IPS-15b (cell line): ENCODE measurements at regions not wholly inside any gene's neighbourhood (a gene's known extent, or its start where the extent isn't known, plus 50 kb on each side); places are given as distances from the start of the nearest gene placed in this dataset.
"Not testable (repeated sequence)": the region's sequence is repeated elsewhere in the genome, so short reads cannot be mapped to it uniquely, and the experiment has no call there.

ENCODE experiments used
- H3K27me3 ChIP-seq: one replicate; pipeline ENCODE4 v1.6.1; 2013; ENCODE audit warnings: low read length; ENCODE audit not compliant: control insufficient read depth, insufficient read depth
- H3K36me3 ChIP-seq: one replicate; pipeline ENCODE4 v1.6.1; 2013; ENCODE audit warnings: low read length; ENCODE audit not compliant: control insufficient read depth, insufficient read depth
- H3K4me1 ChIP-seq: one replicate; pipeline ENCODE4 v1.6.1; 2013; ENCODE audit warnings: mild to moderate bottlenecking, low read length; ENCODE audit not compliant: control insufficient read depth, insufficient read depth
- H3K4me3 ChIP-seq: one replicate; pipeline ENCODE4 v1.5.1; 2013; ENCODE audit warnings: low read depth, low read length
- H3K9ac ChIP-seq: one replicate; pipeline ENCODE4 v1.6.1; 2013; ENCODE audit warnings: low read depth, mild to moderate bottlenecking, low read length
- H3K9me3 ChIP-seq: one replicate; pipeline ENCODE4 v1.6.1; 2013; ENCODE audit warnings: mild to moderate bottlenecking, low read length; ENCODE audit not compliant: control insufficient read depth, insufficient read depth

DNA sequence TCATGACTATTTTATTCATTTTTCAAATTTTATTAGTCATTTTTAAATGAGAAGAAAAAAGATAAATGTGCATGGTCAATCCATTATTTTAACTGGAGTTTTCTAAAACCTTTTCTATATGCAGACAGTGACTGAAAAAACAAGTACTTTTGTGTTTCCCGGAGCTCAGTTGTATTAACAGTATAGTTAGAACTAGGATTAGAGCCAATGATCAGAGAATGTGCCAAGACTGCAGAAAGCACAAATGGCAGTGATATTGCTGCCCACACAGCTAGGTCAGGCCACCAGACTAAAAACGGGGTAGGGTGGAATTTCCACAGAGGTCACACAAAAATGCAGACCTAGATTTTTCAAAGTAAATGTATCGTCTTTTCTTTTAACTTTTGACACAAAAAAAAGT, 163.1 kb upstream of the GRIK3 start:
- H3K4me1 ChIP-seq: no peaks in the 10 kb centered on the region
- no peak overlapping the region for H3K9ac ChIP-seq
- H3K36me3 ChIP-seq: no peaks in the 10 kb centered on the region
- no peaks in the 10 kb centered on the region for H3K9me3 ChIP-seq
- no peak overlapping the region for H3K4me3 ChIP-seq
- no peaks in the 10 kb centered on the region for H3K27me3 ChIP-seq

- H3K9ac ChIP-seq, H3K4me1 ChIP-seq, H3K4me3 ChIP-seq, H3K9me3 ChIP-seq, H3K36me3 ChIP-seq, H3K27me3 ChIP-seq: not testable (repeated sequence)
Measured at GRCh38 chr1:37214305-37214704, 180.0 kb upstream of the GRIK3 start.

- no peaks in the 10 kb centered on the region for H3K36me3 ChIP-seq
- peaks cover 16% of the 10 kb centered on the region for H3K4me1 ChIP-seq
- H3K9me3 ChIP-seq: no peaks in the 10 kb centered on the region
- no peak overlapping the region for H3K4me3 ChIP-seq
- H3K9ac ChIP-seq: no peak overlapping the region
- H3K27me3 ChIP-seq: no peaks in the 10 kb centered on the region
Measured at GRCh38 chr1:37233606-37234005, 199.3 kb upstream of the GRIK3 start.

- Histone ChIP-seq H3K36me3 (no peaks in the 10 kb centered on the region), H3K9ac (no peak overlapping the region), H3K4me1 (peaks cover 16% of the 10 kb centered on the region), H3K27me3 (no peaks in the 10 kb centered on the region), H3K4me3 (no peak overlapping the region), H3K9me3 (no peaks in the 10 kb centered on the region)
Measured at GRCh38 chr1:37234941-37235418, 200.7 kb upstream of the GRIK3 start.

DNA sequence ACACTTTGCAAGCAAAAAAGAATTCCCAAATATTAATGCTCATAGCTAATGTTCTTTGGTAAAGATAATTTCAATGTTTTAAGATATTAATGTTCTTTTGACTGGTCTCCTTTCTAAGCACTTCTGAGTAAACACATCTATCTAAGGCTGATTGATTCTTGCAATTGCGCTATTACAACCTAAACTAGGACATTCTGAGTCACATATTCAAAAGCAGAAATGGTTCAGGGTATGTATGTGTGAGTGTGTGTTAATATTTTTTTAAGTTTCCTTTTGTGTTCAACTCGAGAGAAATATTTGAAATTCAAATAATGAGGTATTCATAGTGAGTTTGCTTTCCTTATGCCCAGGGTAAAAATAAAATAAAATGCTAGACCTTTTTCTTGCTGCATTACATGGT, 203.6 kb upstream of the GRIK3 start:
- Histone ChIP-seq H3K4me1 (peaks cover 23% of the 10 kb centered on the region), H3K4me3 (no peak overlapping the region), H3K9me3 (no peaks in the 10 kb centered on the region), H3K27me3 (peaks cover 12% of the 10 kb centered on the region), H3K36me3 (no peaks in the 10 kb centered on the region), H3K9ac (no peak overlapping the region)

DNA sequence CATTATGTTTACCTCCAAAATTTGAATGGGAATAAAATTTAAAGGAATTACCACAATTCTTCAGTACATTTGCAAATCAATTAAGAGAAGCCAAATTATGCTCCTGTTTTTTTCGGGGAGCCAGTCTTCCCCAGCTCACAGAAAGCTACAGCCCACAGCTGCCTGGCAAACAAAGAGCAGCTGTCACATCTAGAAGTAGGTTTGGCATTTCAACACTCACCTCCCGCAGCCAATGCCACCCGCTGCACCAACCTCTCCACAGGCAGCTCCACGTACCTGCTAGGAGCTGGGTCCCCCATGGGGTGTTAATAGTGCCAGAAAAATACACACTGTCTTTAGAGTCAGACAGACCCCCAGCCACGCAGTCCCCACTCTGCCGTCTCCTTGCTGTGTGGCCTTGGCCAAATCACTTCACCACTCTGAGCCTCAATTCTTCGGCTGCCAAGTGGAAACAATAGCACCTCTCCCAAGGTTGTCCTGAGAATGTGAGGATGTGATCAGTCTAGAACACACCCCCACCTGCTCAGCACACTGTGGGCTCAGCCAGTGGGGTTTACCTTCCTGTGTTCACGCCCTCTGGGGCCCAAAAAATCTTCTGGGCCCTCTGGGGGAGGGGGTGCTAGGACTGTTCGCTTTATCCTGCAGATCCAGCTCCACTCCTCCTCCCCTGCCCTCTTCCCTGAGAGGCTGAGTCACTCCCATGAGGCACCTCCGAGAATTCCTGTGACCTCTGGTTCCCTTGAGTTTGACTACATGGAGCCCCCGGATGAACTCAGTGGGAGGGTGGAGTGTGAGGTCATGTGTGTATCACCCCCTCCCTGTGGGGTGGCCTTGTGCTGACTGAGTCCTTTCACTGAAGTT, 204.3 kb upstream of the GRIK3 start:
- peaks cover 28% of the 10 kb centered on the region for H3K4me1 ChIP-seq
- H3K27me3 ChIP-seq: peaks cover 12% of the 10 kb centered on the region
- no peaks in the 10 kb centered on the region for H3K36me3 ChIP-seq
- H3K9me3 ChIP-seq: no peaks in the 10 kb centered on the region
- no peak overlapping the region for H3K4me3 ChIP-seq
- no peak overlapping the region for H3K9ac ChIP-seq

- Histone ChIP-seq H3K4me3 (no peak overlapping the region), H3K9me3 (no peaks in the 10 kb centered on the region), H3K27me3 (peaks cover 15% of the 10 kb centered on the region), H3K9ac (no peak overlapping the region), H3K4me1 (peaks cover 30% of the 10 kb centered on the region), H3K36me3 (no peaks in the 10 kb centered on the region)
Measured at GRCh38 chr1:37239225-37239740, 205.0 kb upstream of the GRIK3 start.

- Histone ChIP-seq H3K9ac (no peak overlapping the region), H3K36me3 (no peaks in the 10 kb centered on the region), H3K4me1 (peaks cover 16% of the 10 kb centered on the region), H3K9me3 (no peaks in the 10 kb centered on the region), H3K4me3 (no peak overlapping the region), H3K27me3 (peaks cover 20% of the 10 kb centered on the region)
Measured at GRCh38 chr1:37240897-37241296, 206.6 kb upstream of the GRIK3 start.

DNA sequence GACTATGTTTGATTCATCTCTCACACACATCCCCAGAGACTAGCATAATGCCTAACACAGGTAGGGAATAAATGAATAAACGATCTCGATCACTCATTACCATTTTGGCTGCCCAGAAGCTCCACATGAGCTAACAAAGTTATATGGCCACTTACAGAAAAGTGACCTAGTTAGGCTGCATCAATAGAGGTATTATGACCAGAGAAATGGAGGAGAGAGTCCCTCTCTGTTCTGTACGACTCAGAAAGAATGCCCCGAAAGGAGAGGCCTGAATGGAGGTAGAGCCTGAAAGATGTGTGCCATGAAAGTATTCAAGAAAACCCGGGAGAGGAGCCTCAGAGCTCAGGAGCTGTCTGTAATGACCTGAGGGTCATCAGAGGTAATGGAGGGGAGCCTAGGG, 208.2 kb upstream of the GRIK3 start:
- no peak overlapping the region for H3K9ac ChIP-seq
- no peaks in the 10 kb centered on the region for H3K9me3 ChIP-seq
- H3K4me3 ChIP-seq: no peak overlapping the region
- H3K27me3 ChIP-seq: peaks cover 20% of the 10 kb centered on the region
- H3K4me1 ChIP-seq: peaks cover 15% of the 10 kb centered on the region
- H3K36me3 ChIP-seq: no peaks in the 10 kb centered on the region

- Histone ChIP-seq H3K9me3 (no peaks in the 10 kb centered on the region), H3K27me3 (peaks cover 20% of the 10 kb centered on the region), H3K4me1 (peaks cover 15% of the 10 kb centered on the region), H3K9ac (no peak overlapping the region), H3K4me3 (no peak overlapping the region), H3K36me3 (no peaks in the 10 kb centered on the region)
Measured at GRCh38 chr1:37243368-37244082, 209.2 kb upstream of the GRIK3 start.

DNA sequence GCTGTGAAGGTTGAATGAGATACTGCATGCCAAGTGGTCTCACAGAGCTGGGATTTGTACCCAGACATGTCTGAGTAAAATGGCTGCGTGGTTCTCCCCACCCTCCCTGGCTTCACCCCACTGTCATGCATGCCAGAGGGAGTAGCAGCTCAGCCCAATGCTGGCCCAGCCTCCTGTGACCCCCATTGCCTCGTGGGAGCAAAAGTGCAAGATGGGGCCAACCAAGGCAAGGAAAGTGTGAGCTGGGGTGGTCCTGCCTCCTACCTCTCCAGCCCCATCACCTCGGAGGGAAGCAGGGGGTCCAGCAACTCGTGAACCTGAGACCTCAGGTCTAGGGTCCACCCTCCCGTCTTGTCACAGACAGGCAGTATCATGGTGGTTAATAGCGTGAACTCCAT, 209.8 kb upstream of the GRIK3 start:
- peaks cover 15% of the 10 kb centered on the region for H3K4me1 ChIP-seq
- no peaks in the 10 kb centered on the region for H3K9me3 ChIP-seq
- H3K9ac ChIP-seq: no peak overlapping the region
- no peak overlapping the region for H3K4me3 ChIP-seq
- peaks cover 20% of the 10 kb centered on the region for H3K27me3 ChIP-seq
- H3K36me3 ChIP-seq: no peaks in the 10 kb centered on the region

GRCh38 chr1:37244815-37245214, 210.5 kb upstream of the GRIK3 start:
- H3K36me3 ChIP-seq: no peaks in the 10 kb centered on the region

More at GRCh38 chr1:37244815-37245214, 210.5 kb upstream of the GRIK3 start:
- no peaks in the 10 kb centered on the region for H3K9me3 ChIP-seq
- H3K4me3 ChIP-seq: no peak overlapping the region
- H3K27me3 ChIP-seq: peaks cover 20% of the 10 kb centered on the region
- H3K9ac ChIP-seq: no peak overlapping the region
- peaks cover 15% of the 10 kb centered on the region for H3K4me1 ChIP-seq
